A549 (cell line): ENCODE measurements at regions not wholly inside any gene's neighbourhood (a gene's known extent, or its start where the extent isn't known, plus 50 kb on each side); places are given as distances from the start of the nearest gene placed in this dataset.

Source experiments
- ATAC-seq, 2 experiments: fragments of 200-7000 bp in 1 of 2; fragments of >200 bp in 1 of 2; cut with Nextera tagmentation in 1 of 2; cut with Tn5 transposase in 1 of 2; 3 replicates each; pipeline versions ENCODE4 v1.8.0 to v1.9.1; 2018 to 2020; ENCODE audit warnings: mild to moderate bottlenecking in 1 of 2, moderate library complexity in 1 of 2
- CTCF ChIA-PET: fragments of 300-600 bp; sonication (Branson Sonifier 250); formaldehyde crosslinking; extraction: SDS; loops from one replicate; lab custom pipeline; 2021; ENCODE audit warnings: antibody characterized with exemption, inconsistent platforms; lab: Yijun Ruan, JAX
- POLR2A ChIA-PET: fragments of 350-600 bp; formaldehyde crosslinking; extraction: SDS; loops from one replicate; lab custom pipeline; 2021; ENCODE audit warnings: antibody characterized with exemption, inconsistent platforms; lab: Yijun Ruan, JAX
- DNase-seq, 2 experiments: peaks; one replicate each; pipeline versions ENCODE4 v3.0.0 to v3.0.0-alpha.2; 2011 to 2016; ENCODE audit warnings: low read depth in 1 of 2, low spot score in 1 of 2
- FAIRE-seq: peaks from 2 replicates; lab custom pipeline; 2011; peaks lifted over from hg19 to GRCh38; lab: Jason Lieb, UNC
- H3K27ac ChIP-seq, 2 experiments: fragments of >200 bp; sonication (Bioruptor Twin); formaldehyde crosslinking; 3 replicates each; pipeline ENCODE4 v1.5.1; 2016 to 2017
- H3K4me1 ChIP-seq: fragments of >200 bp; sonication (Bioruptor Twin); formaldehyde crosslinking; 3 replicates; pipeline ENCODE4 v1.6.1; 2016
- H3K4me2 ChIP-seq: fragments of >200 bp; sonication (Bioruptor Twin); formaldehyde crosslinking; 3 replicates; pipeline ENCODE4 v1.6.1; 2016
- H3K4me3 ChIP-seq: fragments of >200 bp; sonication (Bioruptor Twin); formaldehyde crosslinking; 3 replicates; pipeline ENCODE4 v1.5.1; 2016
- H3K9me3 ChIP-seq: fragments of >200 bp; sonication (Bioruptor Twin); formaldehyde crosslinking; 3 replicates; pipeline ENCODE4 v1.6.1; 2016
- BHLHE40 ChIP-seq: IDR thresholded peaks from 2 replicates; pipeline ENCODE4 v1.6.1; 2012; ENCODE audit warnings: low read depth, low read length, inconsistent platforms
- CBX2 ChIP-seq: fragments of 200-600 bp; sonication (generic); IDR thresholded peaks from 2 replicates; pipeline ENCODE4 v1.6.1; 2016; ENCODE audit warnings: low read depth, mild to moderate bottlenecking, borderline replicate concordance
- CEBPB ChIP-seq, 2 experiments: fragments of >200 bp in 1 of 2; sonication (Bioruptor Twin) in 1 of 2; formaldehyde crosslinking in 1 of 2; IDR thresholded peaks; 2 replicates each; pipeline ENCODE4 v1.6.1; 2012 to 2016
- E2F6 ChIP-seq: IDR thresholded peaks from 2 replicates; pipeline ENCODE4 v1.6.1; 2012; ENCODE audit warnings: low read depth, borderline replicate concordance
- EHMT2 ChIP-seq: fragments of 200-600 bp; sonication (generic); IDR thresholded peaks from 2 replicates; pipeline ENCODE4 v1.6.1; 2016; ENCODE audit warnings: antibody characterized with exemption, low read depth, mild to moderate bottlenecking, moderate library complexity
- ELK1 ChIP-seq: fragments of 150-350 bp; IDR thresholded peaks from 2 replicates; pipeline ENCODE4 v1.6.1; 2014; ENCODE audit warnings: low read depth, mild to moderate bottlenecking, low read length
- ESRRA ChIP-seq: fragments of 150-350 bp; IDR thresholded peaks from 2 replicates; pipeline ENCODE4 v1.6.1; 2014; ENCODE audit warnings: mild to moderate bottlenecking, low read length, borderline replicate concordance
- FOSB ChIP-seq: fragments of 250-450 bp; sonication (Bioruptor Pico); IDR thresholded peaks from 2 replicates; pipeline ENCODE4 v1.5.0; 2020; ENCODE audit warnings: mild to moderate bottlenecking, moderate library complexity
- FOXS1 ChIP-seq: fragments of 250-450 bp; sonication (Bioruptor Pico); IDR thresholded peaks from 2 replicates; pipeline ENCODE4 v1.5.0; 2020; ENCODE audit warnings: mild to moderate bottlenecking, moderate library complexity
- HDAC2 ChIP-seq: fragments of 200-600 bp; sonication (generic); IDR thresholded peaks from 2 replicates; pipeline ENCODE4 v1.6.1; 2016
- HEYL ChIP-seq: fragments of 250-450 bp; sonication (Bioruptor Pico); IDR thresholded peaks from 2 replicates; pipeline ENCODE4 v1.8.0; 2021; ENCODE audit warnings: mild to moderate bottlenecking, moderate library complexity
- HOXA7 ChIP-seq: fragments of 250-450 bp; sonication (Bioruptor Pico); IDR thresholded peaks from 2 replicates; pipeline ENCODE4 v1.5.0; 2020; ENCODE audit warnings: mild to moderate bottlenecking, moderate library complexity
- HOXB13 ChIP-seq: fragments of 250-450 bp; sonication (Bioruptor Pico); IDR thresholded peaks from 2 replicates; pipeline ENCODE4 v1.5.0; 2020; ENCODE audit warnings: low read depth, mild to moderate bottlenecking, moderate library complexity
- JUN ChIP-seq, 2 experiments: fragments of >200 bp; sonication (Bioruptor Twin); formaldehyde crosslinking; IDR thresholded peaks; 2 replicates in 1 of 2; 3 replicates in 1 of 2; pipeline ENCODE4 v1.6.1; 2016 to 2017
- JUNB ChIP-seq: fragments of >200 bp; sonication (Bioruptor Twin); formaldehyde crosslinking; IDR thresholded peaks from 2 replicates; pipeline ENCODE4 v1.6.1; 2016
- KDM1A ChIP-seq: fragments of 200-600 bp; sonication (generic); IDR thresholded peaks from 2 replicates; pipeline ENCODE4 v1.6.1; 2016; ENCODE audit warnings: low read depth, mild to moderate bottlenecking
- MAFK ChIP-seq: fragments of 450-650 bp; IDR thresholded peaks from 2 replicates; pipeline ENCODE4 v1.6.1; 2014; ENCODE audit not compliant: partially characterized antibody
- MAX ChIP-seq: IDR thresholded peaks from 2 replicates; pipeline ENCODE4 v1.6.1; 2012
- NFE2L2 ChIP-seq: fragments of 150-350 bp; conservative IDR thresholded peaks from 2 replicates; pipeline ENCODE4 v1.6.1; 2014; ENCODE audit warnings: low read length
- NR3C1 ChIP-seq: fragments of >200 bp; sonication (Bioruptor Twin); formaldehyde crosslinking; IDR thresholded peaks from 3 replicates; pipeline ENCODE4 v1.6.1; 2017
- PHF8 ChIP-seq: fragments of 200-600 bp; sonication (generic); IDR thresholded peaks from 2 replicates; pipeline ENCODE4 v1.6.1; 2016; ENCODE audit warnings: low read depth, mild to moderate bottlenecking, antibody characterized with exemption, moderate library complexity, borderline replicate concordance
- RCOR1 ChIP-seq: fragments of 150-350 bp; IDR thresholded peaks from 2 replicates; pipeline ENCODE4 v1.6.1; 2014; ENCODE audit warnings: antibody characterized with exemption, low read length, low read depth
- REST ChIP-seq: fragments of 200-600 bp; sonication (generic); IDR thresholded peaks from 2 replicates; pipeline ENCODE4 v1.6.1; 2016; ENCODE audit warnings: antibody characterized with exemption, mild to moderate bottlenecking, moderate library complexity
- RFX5 ChIP-seq: fragments of 450-650 bp; IDR thresholded peaks from 2 replicates; pipeline ENCODE4 v1.7.1; 2014; ENCODE audit warnings: antibody characterized with exemption, mild to moderate bottlenecking, moderate library complexity
- SMC3 ChIP-seq: fragments of >200 bp; sonication (Bioruptor Twin); formaldehyde crosslinking; IDR thresholded peaks from 3 replicates; pipeline ENCODE4 v1.6.1; 2018; ENCODE audit warnings: inconsistent platforms
- TFCP2L1 ChIP-seq: fragments of 250-450 bp; sonication (Bioruptor Pico); IDR thresholded peaks from 2 replicates; pipeline ENCODE4 v1.5.0; 2021; ENCODE audit warnings: mild to moderate bottlenecking
- TP53 ChIP-seq: fragments of 250-450 bp; sonication (Bioruptor Pico); IDR thresholded peaks from 2 replicates; pipeline ENCODE4 v1.5.0; 2021; ENCODE audit warnings: mild to moderate bottlenecking, moderate library complexity
- ZNF302 ChIP-seq: fragments of 250-450 bp; sonication (Bioruptor Pico); IDR thresholded peaks from 2 replicates; pipeline ENCODE4 v1.9.0; 2021; ENCODE audit warnings: inconsistent platforms, mild to moderate bottlenecking, moderate library complexity
- WGBS: methylation state at CpG from one replicate; pipeline ENCODE4 v1.1.6; 2017; ENCODE audit errors: missing lambda C conversion rate; 5-methylcytosine and 5-hydroxymethylcytosine counted together
- TF ChIP-seq, protein P1 (sequence below): IDR thresholded peaks from 2 replicates; pipeline ENCODE4 v1.6.1; 2012

DNA sequence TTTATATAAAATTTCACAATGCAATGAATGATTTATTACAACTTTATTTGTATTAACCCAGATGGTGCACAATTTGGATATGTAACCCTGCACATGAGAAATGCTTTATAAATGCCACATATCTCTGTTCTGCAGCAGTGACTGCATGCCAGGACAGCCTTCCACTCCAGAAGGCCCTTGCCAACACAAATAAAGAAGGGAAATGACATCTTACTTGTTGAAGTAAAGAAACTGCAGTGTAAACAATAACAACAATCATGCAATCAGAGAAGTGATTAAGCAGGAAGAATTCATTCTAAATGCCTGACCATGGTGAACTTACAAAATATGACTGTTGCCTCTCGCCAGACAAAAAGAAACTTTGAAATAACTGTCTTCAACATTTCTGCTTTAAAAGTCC is 129.9 kb upstream of the CHST9 start:
- no peak for DNase-seq
- TF ChIP-seq KDM1A (no peak), HEYL (CRISPR knock-in tag) (no peak), NR3C1 (no peak), ELK1 (no peak), SMC3 (no peak), HOXA7 (CRISPR knock-in tag) (no peak), RFX5 (no peak), E2F6 (no peak), FOXS1 (CRISPR knock-in tag) (no peak), MAFK (no peak), CEBPB (IDR thresholded peaks at IDR 0.05) (no peak)
- TF ChIP-seq, protein P1, sequence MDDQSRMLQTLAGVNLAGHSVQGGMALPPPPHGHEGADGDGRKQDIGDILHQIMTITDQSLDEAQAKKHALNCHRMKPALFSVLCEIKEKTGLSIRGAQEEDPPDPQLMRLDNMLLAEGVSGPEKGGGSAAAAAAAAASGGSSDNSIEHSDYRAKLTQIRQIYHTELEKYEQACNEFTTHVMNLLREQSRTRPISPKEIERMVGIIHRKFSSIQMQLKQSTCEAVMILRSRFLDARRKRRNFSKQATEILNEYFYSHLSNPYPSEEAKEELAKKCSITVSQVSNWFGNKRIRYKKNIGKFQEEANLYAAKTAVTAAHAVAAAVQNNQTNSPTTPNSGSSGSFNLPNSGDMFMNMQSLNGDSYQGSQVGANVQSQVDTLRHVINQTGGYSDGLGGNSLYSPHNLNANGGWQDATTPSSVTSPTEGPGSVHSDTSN, result no peak
- Histone ChIP-seq H3K27ac (no peak overlapping the region), H3K9me3 (no peaks in the 10 kb centered on the region), H3K4me3 (no peak overlapping the region), H3K4me2 (no peak overlapping the region), H3K4me1 (no peaks in the 10 kb centered on the region)
- POLR2A ChIA-PET, result no interaction called here
- FAIRE-seq, result no peak
- 4% methylated on average over 1 of the region's 1 CpG for WGBS
- CTCF ChIA-PET, result no interaction called here
- no peak for ATAC-seq

GRCh38 chr18:27313678-27314077 is 128.6 kb upstream of the CHST9 start:
- Histone ChIP-seq H3K27ac (no peak overlapping the region), H3K9me3 (no peaks in the 10 kb centered on the region), H3K4me3 (no peak overlapping the region), H3K4me1 (no peaks in the 10 kb centered on the region), H3K4me2 (no peak overlapping the region)
- WGBS, result 0% methylated on average over 1 of the region's 1 CpG
- DNase-seq (no peak), FAIRE-seq (no peak), ATAC-seq (no peak)
- ChIA-PET POLR2A (no interaction called here), CTCF (no interaction called here)
- no peak for TF ChIP-seq RCOR1
- no peak for TF ChIP-seq BHLHE40
- TF ChIP-seq FOXS1 (CRISPR knock-in tag), result no peak
- no peak for TF ChIP-seq MAX
- no peak for TF ChIP-seq EHMT2
- TF ChIP-seq HOXB13 (CRISPR knock-in tag), result no peak
- TF ChIP-seq, protein P1, result no peak
- no peak for TF ChIP-seq NFE2L2
- TF ChIP-seq FOSB (CRISPR knock-in tag), result no peak
- TF ChIP-seq JUN (IDR thresholded peaks at IDR 0.05), result no peak

GRCh38 chr18:27312853-27313252 is 127.7 kb upstream of the CHST9 start:
- H3K9me3 ChIP-seq, result no peaks in the 10 kb centered on the region
- H3K4me1 ChIP-seq, result no peaks in the 10 kb centered on the region
- no peak overlapping the region for H3K27ac ChIP-seq
- FAIRE-seq, result no peak
- ChIA-PET CTCF (no interaction called here), POLR2A (no interaction called here)
- no peak for ATAC-seq
- no peak for DNase-seq
- H3K4me3 ChIP-seq, result no peak overlapping the region
- 0% methylated on average over 1 of the region's 1 CpG for WGBS
- no peak overlapping the region for H3K4me2 ChIP-seq
- TF ChIP-seq E2F6 (no peak), RCOR1 (no peak), JUN (IDR thresholded peaks at IDR 0.05) (no peak), RFX5 (no peak), ZNF302 (CRISPR knock-in tag) (no peak), TP53 (no peak), TFCP2L1 (no peak), PHF8 (no peak), HDAC2 (no peak), CBX2 (no peak), JUNB (no peak), ESRRA (no peak), REST (no peak)
